ENCODE measurements at regions not wholly inside any gene's neighbourhood (a gene's known extent, or its start where the extent isn't known, plus 50 kb on each side); places are given as distances from the start of the nearest gene placed in this dataset.

- H3K9me3 ChIP-seq: no peaks in the 10 kb centered on the region
- no peak for TF ChIP-seq CTCF (IDR thresholded peaks at IDR 0.05)
- H3K4me3 ChIP-seq: no peak overlapping the region
- no peaks in the 10 kb centered on the region for H3K4me1 ChIP-seq
- no peak for DNase-seq (ENCODE audit: extremely low spot score in 2 of 2)
- intact Hi-C loops (cut with DNase I): no loop called here
- H3K27ac ChIP-seq: no peak overlapping the region
- no peaks in the 10 kb centered on the region for H3K27me3 ChIP-seq
- H3K36me3 ChIP-seq: no peaks in the 10 kb centered on the region
These were observed 207.7 kb upstream of the HDDC2 start for GRCh38 chr6:125509477-125509876.

GRCh38 chr6:125510405-125510804 lies 208.6 kb upstream of the HDDC2 start:
- Histone ChIP-seq H3K36me3 (no peaks in the 10 kb centered on the region), H3K27me3 (no peaks in the 10 kb centered on the region), H3K9me3 (no peaks in the 10 kb centered on the region), H3K27ac (no peak overlapping the region), H3K4me1 (no peaks in the 10 kb centered on the region), H3K4me3 (no peak overlapping the region)
- TF ChIP-seq POLR2A (IDR thresholded peaks at IDR 0.05) (no peak), POLR2AphosphoS5 (IDR thresholded peaks at IDR 0.05; ENCODE audit: insufficient read depth in 1 of 2, low read depth in 1 of 2) (no peak), CTCF (IDR thresholded peaks at IDR 0.05) (no peak)
- no peak for DNase-seq (ENCODE audit: extremely low spot score in 2 of 2)
- intact Hi-C loops (cut with DNase I): no loop called here

GRCh38 chr6:125511809-125512396 lies 210.1 kb upstream of the HDDC2 start:
- no peak overlapping the region for H3K27ac ChIP-seq
- H3K4me3 ChIP-seq: no peak overlapping the region
- intact Hi-C loops (cut with DNase I): no loop called here
- no peaks in the 10 kb centered on the region for H3K27me3 ChIP-seq
- TF ChIP-seq CTCF (IDR thresholded peaks at IDR 0.05) (no peak), POLR2AphosphoS5 (IDR thresholded peaks at IDR 0.05; ENCODE audit: insufficient read depth in 1 of 2, low read depth in 1 of 2) (no peak), POLR2A (IDR thresholded peaks at IDR 0.05) (no peak)
- H3K9me3 ChIP-seq: no peaks in the 10 kb centered on the region
- H3K4me1 ChIP-seq: no peaks in the 10 kb centered on the region
- H3K36me3 ChIP-seq: no peaks in the 10 kb centered on the region
- no peak for DNase-seq (ENCODE audit: extremely low spot score in 2 of 2)

GRCh38 chr6:125512621-125513020 lies 210.9 kb upstream of the HDDC2 start:
- Histone ChIP-seq H3K36me3 (no peaks in the 10 kb centered on the region), H3K4me3 (no peak overlapping the region), H3K27me3 (no peaks in the 10 kb centered on the region), H3K27ac (no peak overlapping the region), H3K9me3 (no peaks in the 10 kb centered on the region), H3K4me1 (no peaks in the 10 kb centered on the region)
- TF ChIP-seq POLR2AphosphoS5 (IDR thresholded peaks at IDR 0.05; ENCODE audit: insufficient read depth in 1 of 2, low read depth in 1 of 2) (no peak), CTCF (IDR thresholded peaks at IDR 0.05) (no peak), POLR2A (IDR thresholded peaks at IDR 0.05) (no peak)
- intact Hi-C loops (cut with DNase I): no loop called here
- no peak for DNase-seq (ENCODE audit: extremely low spot score in 2 of 2)

- no peak for DNase-seq (ENCODE audit: extremely low spot score in 2 of 2)
- intact Hi-C loops (cut with DNase I): no loop called here
- Histone ChIP-seq H3K27ac (no peak overlapping the region), H3K4me3 (no peak overlapping the region), H3K9me3 (no peaks in the 10 kb centered on the region), H3K36me3 (no peaks in the 10 kb centered on the region), H3K27me3 (no peaks in the 10 kb centered on the region), H3K4me1 (no peaks in the 10 kb centered on the region)
- TF ChIP-seq CTCF (IDR thresholded peaks at IDR 0.05) (no peak), POLR2AphosphoS5 (IDR thresholded peaks at IDR 0.05; ENCODE audit: insufficient read depth in 1 of 2, low read depth in 1 of 2) (no peak), POLR2A (IDR thresholded peaks at IDR 0.05) (no peak)
These were observed 212.2 kb upstream of the HDDC2 start for GRCh38 chr6:125513978-125514377.

All from vagina (tissue), 2 donors.